ENCODE measurements at regions not wholly inside any gene's neighbourhood (a gene's known extent, or its start where the extent isn't known, plus 50 kb on each side); places are given as distances from the start of the nearest gene placed in this dataset.
"Not testable (repeated sequence)": the region's sequence is repeated elsewhere in the genome, so short reads cannot be mapped to it uniquely, and the experiment has no call there.

DNA sequence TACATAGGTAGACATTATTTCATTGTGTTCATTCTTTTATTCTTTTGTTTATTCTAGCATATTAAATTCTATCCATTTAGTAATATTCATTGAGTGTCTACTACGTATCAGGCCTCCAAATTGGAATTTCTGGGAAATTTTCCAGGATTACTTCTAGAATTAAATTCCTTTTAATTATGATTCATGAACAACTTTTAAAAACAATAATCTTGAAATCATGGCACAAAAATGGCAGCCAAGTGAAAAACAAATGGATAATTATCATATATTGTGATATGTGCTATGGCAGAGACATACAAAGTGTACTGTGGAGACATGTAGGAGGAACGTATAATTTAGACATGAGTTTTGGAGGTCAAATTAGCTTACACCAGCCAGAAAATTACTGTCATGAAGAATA is 868.5 kb downstream of the FAT4 start:
- H3K36me3 ChIP-seq, result no peaks in the 10 kb centered on the region
- ATAC-seq (ENCODE audit: low FRiP score in 2 of 2) (no peak), DNase-seq (no peak)
- H3K27ac ChIP-seq, result no peak overlapping the region
- H3K4me1 ChIP-seq, result no peaks in the 10 kb centered on the region
- no peaks in the 10 kb centered on the region for H3K9me3 ChIP-seq
- TF ChIP-seq EP300 (IDR thresholded peaks at IDR 0.05) (no peak), POLR2AphosphoS5 (IDR thresholded peaks at IDR 0.05) (no peak), POLR2A (IDR thresholded peaks at IDR 0.05) (no peak)
- TF ChIP-seq, protein P1, sequence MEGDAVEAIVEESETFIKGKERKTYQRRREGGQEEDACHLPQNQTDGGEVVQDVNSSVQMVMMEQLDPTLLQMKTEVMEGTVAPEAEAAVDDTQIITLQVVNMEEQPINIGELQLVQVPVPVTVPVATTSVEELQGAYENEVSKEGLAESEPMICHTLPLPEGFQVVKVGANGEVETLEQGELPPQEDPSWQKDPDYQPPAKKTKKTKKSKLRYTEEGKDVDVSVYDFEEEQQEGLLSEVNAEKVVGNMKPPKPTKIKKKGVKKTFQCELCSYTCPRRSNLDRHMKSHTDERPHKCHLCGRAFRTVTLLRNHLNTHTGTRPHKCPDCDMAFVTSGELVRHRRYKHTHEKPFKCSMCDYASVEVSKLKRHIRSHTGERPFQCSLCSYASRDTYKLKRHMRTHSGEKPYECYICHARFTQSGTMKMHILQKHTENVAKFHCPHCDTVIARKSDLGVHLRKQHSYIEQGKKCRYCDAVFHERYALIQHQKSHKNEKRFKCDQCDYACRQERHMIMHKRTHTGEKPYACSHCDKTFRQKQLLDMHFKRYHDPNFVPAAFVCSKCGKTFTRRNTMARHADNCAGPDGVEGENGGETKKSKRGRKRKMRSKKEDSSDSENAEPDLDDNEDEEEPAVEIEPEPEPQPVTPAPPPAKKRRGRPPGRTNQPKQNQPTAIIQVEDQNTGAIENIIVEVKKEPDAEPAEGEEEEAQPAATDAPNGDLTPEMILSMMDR (IDR thresholded peaks at IDR 0.05), result no peak
- H3K4me3 ChIP-seq, result no peak overlapping the region
- H3K27me3 ChIP-seq, result no peaks in the 10 kb centered on the region
- WGBS, 2 donors, result 73 to 78% methylated on average over 2 of the region's 2 CpGs

DNA sequence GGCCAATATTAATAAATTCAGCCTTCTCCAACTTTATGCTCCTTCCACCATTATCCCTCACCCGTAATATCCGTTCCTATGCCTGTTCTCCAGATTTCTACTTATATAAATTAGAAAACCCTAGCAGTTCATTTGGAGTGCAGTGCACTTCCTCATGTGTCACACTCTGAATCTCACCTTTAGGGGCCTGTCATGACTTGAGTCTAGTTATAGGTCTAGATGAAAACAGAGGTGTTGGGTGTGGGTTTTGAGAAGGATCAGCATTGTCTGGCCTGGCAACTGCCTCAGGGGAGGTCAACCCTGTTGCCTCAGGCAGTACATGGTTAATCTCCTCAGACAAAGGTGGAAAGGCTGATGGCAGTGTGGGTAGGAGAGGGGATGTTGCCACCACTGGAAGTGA is 876.8 kb downstream of the FAT4 start:
- Histone ChIP-seq H3K27me3 (no peaks in the 10 kb centered on the region), H3K9me3 (no peaks in the 10 kb centered on the region), H3K27ac (no peak overlapping the region), H3K4me3 (no peak overlapping the region), H3K4me1 (no peaks in the 10 kb centered on the region), H3K36me3 (no peaks in the 10 kb centered on the region)
- ATAC-seq (ENCODE audit: low FRiP score in 2 of 2) (no peak), DNase-seq (no peak)
- WGBS, 2 donors, result 95 to 97% methylated on average over 2 of the region's 2 CpGs
- TF ChIP-seq EP300 (IDR thresholded peaks at IDR 0.05), result no peak
- TF ChIP-seq POLR2A (IDR thresholded peaks at IDR 0.05), result no peak
- no peak for TF ChIP-seq POLR2AphosphoS5 (IDR thresholded peaks at IDR 0.05)
- TF ChIP-seq, protein P1 (IDR thresholded peaks at IDR 0.05), result no peak

DNA sequence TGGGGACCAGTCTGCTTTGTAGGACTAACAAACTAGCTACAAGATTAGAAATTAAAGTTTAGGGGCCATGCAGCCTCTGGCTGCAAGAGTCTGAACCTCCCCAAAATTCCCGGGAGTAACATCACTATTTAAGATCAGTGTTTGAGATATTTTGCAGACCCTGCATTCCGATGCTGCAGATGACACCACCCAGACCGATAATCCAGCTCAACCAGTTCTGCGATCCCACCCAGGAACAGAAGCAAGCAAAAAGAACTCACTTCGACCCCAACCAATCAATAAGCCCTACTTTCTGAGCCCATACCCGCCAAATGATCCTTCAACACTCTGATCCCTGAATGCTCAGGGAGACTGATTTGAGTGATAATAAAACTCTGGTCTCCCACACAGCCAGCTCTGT is 877.8 kb downstream of the FAT4 start:
- no peak for ATAC-seq (ENCODE audit: low FRiP score in 2 of 2)
- H3K9me3 ChIP-seq, result no peaks in the 10 kb centered on the region
- H3K27me3 ChIP-seq, result no peaks in the 10 kb centered on the region
- H3K36me3 ChIP-seq, result no peaks in the 10 kb centered on the region
- H3K27ac ChIP-seq, result no peak overlapping the region
- H3K4me3 ChIP-seq, result no peak overlapping the region
- TF ChIP-seq EP300 (IDR thresholded peaks at IDR 0.05), result no peak
- no peak for TF ChIP-seq POLR2A (IDR thresholded peaks at IDR 0.05)
- TF ChIP-seq, protein P1 (IDR thresholded peaks at IDR 0.05), result no peak
- TF ChIP-seq POLR2AphosphoS5 (IDR thresholded peaks at IDR 0.05), result no peak
- H3K4me1 ChIP-seq, result no peaks in the 10 kb centered on the region
- DNase-seq, result no peak
- 90 to 93% methylated on average over 5 to 6 of the region's 6 CpGs for WGBS, 2 donors

DNA sequence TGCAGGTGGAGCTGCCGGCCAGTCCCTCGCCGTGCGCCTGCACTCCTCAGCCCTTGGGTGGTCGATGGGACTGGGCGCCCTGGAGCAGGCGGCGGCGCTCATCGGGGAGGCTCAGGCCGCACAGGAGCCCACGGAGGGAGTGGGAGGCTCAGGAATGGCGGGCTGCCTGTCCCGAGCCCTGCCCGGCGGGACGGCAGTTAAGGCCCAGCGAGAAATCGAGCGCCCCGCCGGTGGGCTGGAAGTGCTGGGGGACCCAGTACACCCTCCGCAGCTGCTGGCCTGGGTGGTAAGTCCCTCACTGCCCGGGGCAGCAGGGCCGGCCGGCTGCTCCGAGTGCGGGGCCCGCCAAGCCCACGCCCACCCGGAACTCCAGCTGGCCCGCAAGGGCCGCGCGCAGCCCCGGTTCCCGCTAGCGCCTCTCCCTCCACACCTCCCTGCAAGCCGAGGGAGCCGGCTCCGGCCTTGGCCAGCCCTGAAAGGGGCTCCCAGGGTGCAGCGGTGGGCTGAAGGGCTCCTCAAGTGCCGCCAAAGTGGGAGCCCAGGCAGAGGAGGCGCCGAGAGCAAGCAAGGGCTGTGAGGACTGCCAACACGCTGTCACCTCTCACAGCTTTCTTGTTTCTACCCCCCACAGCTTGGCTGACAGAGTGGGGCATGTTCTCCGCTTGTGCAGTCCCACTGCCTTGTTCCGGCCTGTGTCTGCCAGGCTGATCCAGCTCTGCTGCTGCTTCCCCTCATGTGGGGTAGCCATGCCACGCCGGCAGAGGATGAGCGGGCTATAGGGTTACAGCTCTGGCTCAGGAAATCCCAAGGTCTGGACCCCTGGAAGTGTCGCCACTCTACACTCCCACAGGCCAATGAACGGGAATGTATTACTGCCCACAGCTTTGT is 886.7 kb downstream of the FAT4 start:
- not testable (repeated sequence) for H3K27ac ChIP-seq; H3K36me3 ChIP-seq; H3K4me3 ChIP-seq; H3K27me3 ChIP-seq; H3K4me1 ChIP-seq; ATAC-seq (ENCODE audit: low FRiP score in 2 of 2)
- H3K9me3 ChIP-seq, result peaks cover 0 to 11% (median 0%) of the 10 kb centered on the region in 4 donors
- peak in 1 of 2 donors; percentile 73 for DNase-seq
- 87 to 91% methylated on average over 29 to 33 of the region's 53 CpGs for WGBS, 2 donors

DNA sequence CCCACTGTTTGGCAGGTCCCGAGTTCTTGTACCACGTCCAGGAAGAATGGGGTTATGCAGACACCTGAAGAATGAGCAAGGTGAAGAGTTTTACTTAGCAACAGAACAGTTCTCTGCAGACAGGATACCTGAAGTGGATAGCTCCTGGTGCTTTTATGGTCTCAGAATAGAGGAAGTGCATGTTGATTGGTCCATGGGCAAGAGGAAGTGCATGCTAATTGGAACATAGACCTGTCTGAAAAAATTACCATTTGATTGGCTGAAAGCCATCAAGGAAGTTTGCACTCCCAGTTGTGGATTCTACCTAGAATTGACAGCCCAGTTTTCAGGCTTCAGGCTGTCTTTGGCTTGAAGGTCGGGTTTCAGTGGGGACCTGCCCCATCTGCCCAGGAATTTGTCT is 887.5 kb downstream of the FAT4 start:
- H3K27ac ChIP-seq, result no peak overlapping the region
- no peaks in the 10 kb centered on the region for H3K36me3 ChIP-seq
- peaks cover 0 to 11% (median 0%) of the 10 kb centered on the region in 4 donors for H3K9me3 ChIP-seq
- no peaks in the 10 kb centered on the region for H3K27me3 ChIP-seq
- no peak overlapping the region for H3K4me3 ChIP-seq
- DNase-seq, result no peak
- no peak for ATAC-seq (ENCODE audit: low FRiP score in 2 of 2)
- TF ChIP-seq EP300 (IDR thresholded peaks at IDR 0.05), result no peak
- no peaks in the 10 kb centered on the region for H3K4me1 ChIP-seq
- WGBS, 2 donors, result 90 to 94% methylated on average over 3 of the region's 3 CpGs

DNA sequence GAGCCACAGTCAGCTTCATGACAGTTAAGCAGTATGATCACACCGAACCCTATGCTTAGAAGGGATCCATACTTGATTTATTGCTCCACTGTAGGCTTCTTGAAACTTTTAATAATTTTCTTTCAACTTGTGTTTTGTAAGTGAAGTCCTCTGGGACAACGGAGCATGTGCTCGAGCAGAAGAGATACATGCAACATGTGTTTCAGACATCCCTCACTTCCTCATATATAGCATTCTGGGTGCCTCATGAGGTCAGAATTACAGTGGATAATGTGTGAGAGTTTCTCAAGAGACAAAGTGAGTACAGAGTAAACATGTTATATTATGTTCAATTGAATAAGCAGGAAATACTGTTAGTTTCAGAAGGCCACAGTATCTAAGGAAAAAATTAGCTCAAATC is 893.2 kb downstream of the FAT4 start:
- H3K4me3 ChIP-seq, result no peak overlapping the region
- no peaks in the 10 kb centered on the region for H3K9me3 ChIP-seq
- H3K27me3 ChIP-seq, result no peaks in the 10 kb centered on the region
- no peak for ATAC-seq (ENCODE audit: low FRiP score in 2 of 2)
- no peak overlapping the region for H3K27ac ChIP-seq
- TF ChIP-seq POLR2AphosphoS5 (IDR thresholded peaks at IDR 0.05), result no peak
- no peak for TF ChIP-seq POLR2A (IDR thresholded peaks at IDR 0.05)
- TF ChIP-seq, protein P1 (IDR thresholded peaks at IDR 0.05), result no peak
- TF ChIP-seq EP300 (IDR thresholded peaks at IDR 0.05), result no peak
- no peak for DNase-seq
- H3K36me3 ChIP-seq, result no peaks in the 10 kb centered on the region
- WGBS, 2 donors, result 87 to 91% methylated on average over 3 of the region's 3 CpGs
- H3K4me1 ChIP-seq, result no peaks in the 10 kb centered on the region
